HepG2 (cell line): ENCODE measurements at regions not wholly inside any gene's neighbourhood (a gene's known extent, or its start where the extent isn't known, plus 50 kb on each side); places are given as distances from the start of the nearest gene placed in this dataset.
A peak's percentile ranks its signal among the peaks of the same experiment; 100 is the strongest.

Experiments
- ATAC-seq: fragments of 200-7000 bp; cut with Tn5 transposase; 3 replicates; pipeline ENCODE4 v1.9.1; 2020; ENCODE audit warnings: mild to moderate bottlenecking, moderate library complexity
- BruUV-seq: library from RNA; stranded (reverse); fragments of 400-500 nt; replicated peaks from 2 replicates; lab custom pipeline; 2021; lab: Mats Ljungman, UMichigan
- CTCF ChIA-PET: fragments of 300-600 bp; formaldehyde crosslinking; extraction: SDS; loops from one replicate; lab custom pipeline; 2021; ENCODE audit warnings: low total read pairs, inconsistent platforms, low intra/inter-chr PET ratio; lab: Yijun Ruan, JAX
- POLR2A ChIA-PET: fragments of 350-600 bp; sonication (Branson Sonifier 250); formaldehyde crosslinking; loops from one replicate; lab custom pipeline; 2020; ENCODE audit warnings: antibody characterized with exemption, inconsistent platforms; lab: Yijun Ruan, JAX
- DNase-seq: peaks from one replicate; pipeline ENCODE4 v3.0.0-alpha.2; 2015; ENCODE audit warnings: low spot score
- FAIRE-seq: peaks from 3 replicates; lab custom pipeline; 2011; peaks lifted over from hg19 to GRCh38; lab: Jason Lieb, UNC
- H2AFZ ChIP-seq: one replicate; pipeline ENCODE4 v1.6.1; 2011; ENCODE audit warnings: low read length, inconsistent platforms
- H3K27ac ChIP-seq: fragments of 300-600 bp; 3 replicates; pipeline ENCODE4 v1.8.0; 2011; ENCODE audit warnings: mixed run types, mild to moderate bottlenecking, mixed read lengths, low read length, inconsistent platforms; ENCODE audit not compliant: insufficient read depth; ENCODE audit errors: extremely low read length
- H3K27me3 ChIP-seq, 2 experiments: fragments of 200-600 bp in 1 of 2; 2 replicates in 1 of 2; 3 replicates in 1 of 2; pipeline versions ENCODE4 v1.6.0 to v1.8.0; 2011; ENCODE audit warnings: low read length in 2 of 2, mild to moderate bottlenecking in 2 of 2, moderate library complexity in 2 of 2, inconsistent platforms in 1 of 2; ENCODE audit not compliant: insufficient read depth in 2 of 2, control insufficient read depth in 1 of 2
- H3K36me3 ChIP-seq, 2 experiments: fragments of 200-600 bp in 1 of 2; replicated peaks in 1 of 2; 2 replicates in 1 of 2; 3 replicates in 1 of 2; pipeline versions ENCODE4 v1.5.1 to v1.8.0; 2011; ENCODE audit warnings: low read length in 2 of 2, inconsistent platforms in 1 of 2; ENCODE audit not compliant: insufficient read depth in 2 of 2, control insufficient read depth in 1 of 2
- H3K4me1 ChIP-seq: 2 replicates; pipeline ENCODE4 v1.5.1; 2012; ENCODE audit warnings: low read length, inconsistent platforms; ENCODE audit not compliant: insufficient read depth
- H3K4me2 ChIP-seq: 2 replicates; pipeline ENCODE4 v1.6.0; 2011; ENCODE audit warnings: low read depth, low read length, inconsistent platforms
- H3K4me3 ChIP-seq, 3 experiments: fragments of 200-600 bp in 1 of 3; sonication (generic), shearing (Covaris generic) in 1 of 3; replicated peaks in 1 of 3; 2 replicates each; pipeline ENCODE4 v1.5.1; 2011 to 2016; ENCODE audit warnings: low read length in 3 of 3, inconsistent platforms in 2 of 3, low read depth in 2 of 3, mild to moderate bottlenecking in 2 of 3, control low read depth in 1 of 3, mixed read lengths in 1 of 3; ENCODE audit not compliant: insufficient read depth in 1 of 3
- H3K79me2 ChIP-seq: one replicate; pipeline ENCODE4 v1.6.1; 2011; ENCODE audit warnings: low read length, inconsistent platforms; ENCODE audit not compliant: insufficient read depth
- H3K9ac ChIP-seq: 2 replicates; pipeline ENCODE4 v1.6.0; 2011; ENCODE audit warnings: mild to moderate bottlenecking, low read depth, low read length, inconsistent platforms; ENCODE audit not compliant: insufficient read depth
- H3K9me3 ChIP-seq: 2 replicates; pipeline ENCODE4 v1.5.1; 2012; ENCODE audit warnings: mild to moderate bottlenecking, low read length
- H4K20me1 ChIP-seq: 2 replicates; pipeline ENCODE4 v1.6.0; 2011; ENCODE audit warnings: inconsistent platforms, mild to moderate bottlenecking, low read length, moderate library complexity; ENCODE audit not compliant: insufficient read depth
- CBX1 ChIP-seq: IDR thresholded peaks from one replicate; pipeline ENCODE4 v1.6.1; 2016; ENCODE audit warnings: antibody characterized with exemption, low read depth
- FUBP1 ChIP-seq: sonication (generic); formaldehyde crosslinking; IDR thresholded peaks from 2 replicates; pipeline ENCODE4 v1.5.1; 2020; ENCODE audit warnings: missing genetic modification reagents, mild to moderate bottlenecking, borderline replicate concordance
- HDAC2 ChIP-seq: sonication (generic); formaldehyde crosslinking; IDR thresholded peaks from 2 replicates; pipeline ENCODE4 v1.4.0; 2020; ENCODE audit warnings: missing genetic modification reagents
- HMG20B ChIP-seq: conservative IDR thresholded peaks from 2 replicates; pipeline ENCODE4 v1.6.1; 2016; ENCODE audit warnings: missing genetic modification reagents, missing compliant biosample characterization
- HNF4A ChIP-seq: sonication (generic); formaldehyde crosslinking; IDR thresholded peaks from 2 replicates; pipeline ENCODE4 v1.4.0; 2020; ENCODE audit warnings: missing genetic modification reagents
- HNRNPL ChIP-seq: fragments of 200-400 bp; formaldehyde crosslinking; IDR thresholded peaks from 2 replicates; pipeline ENCODE4 v1.6.1; 2017; ENCODE audit warnings: mild to moderate bottlenecking, low read depth, low read length
- MLXIP ChIP-seq: sonication (generic); formaldehyde crosslinking; IDR thresholded peaks from 2 replicates; pipeline ENCODE4 v1.9.0; 2021; ENCODE audit warnings: missing genetic modification reagents, borderline replicate concordance
- NCOA5 ChIP-seq: sonication (generic); formaldehyde crosslinking; IDR thresholded peaks from 2 replicates; pipeline ENCODE4 v1.4.0; 2020; ENCODE audit warnings: missing genetic modification reagents
- NR1H2 ChIP-seq: sonication (generic); formaldehyde crosslinking; IDR thresholded peaks from 2 replicates; pipeline ENCODE4 v1.8.1; 2022; ENCODE audit warnings: low read depth, missing genetic modification reagents, borderline replicate concordance
- PPARG ChIP-seq: conservative IDR thresholded peaks from 2 replicates; pipeline ENCODE4 v1.6.1; 2016; ENCODE audit warnings: missing biosample characterization, missing genetic modification reagents
- ZFX ChIP-seq: sonication (generic); formaldehyde crosslinking; IDR thresholded peaks from 2 replicates; pipeline ENCODE4 v1.4.0; 2020; ENCODE audit warnings: mild to moderate bottlenecking, low read depth, missing genetic modification reagents, moderate library complexity
- ZIK1 ChIP-seq: sonication (generic); formaldehyde crosslinking; IDR thresholded peaks from 2 replicates; pipeline ENCODE4 v1.5.0; 2020; ENCODE audit warnings: mild to moderate bottlenecking, low read depth, missing genetic modification reagents, borderline replicate concordance
- ZNF337 ChIP-seq: sonication (generic); formaldehyde crosslinking; IDR thresholded peaks from 2 replicates; pipeline ENCODE4 v1.5.1; 2020; ENCODE audit warnings: missing genetic modification reagents, low read depth, mild to moderate bottlenecking, borderline replicate concordance
- ZNF430 ChIP-seq: sonication (generic); formaldehyde crosslinking; IDR thresholded peaks from 2 replicates; pipeline ENCODE4 v1.9.0; 2021; ENCODE audit warnings: mild to moderate bottlenecking, missing genetic modification reagents
- ZNF609 ChIP-seq: sonication (generic); formaldehyde crosslinking; IDR thresholded peaks from 2 replicates; pipeline ENCODE4 v1.4.0; 2020; ENCODE audit warnings: mild to moderate bottlenecking, missing genetic modification reagents, borderline replicate concordance
- ZNF777 ChIP-seq: sonication (generic); formaldehyde crosslinking; IDR thresholded peaks from 2 replicates; pipeline ENCODE4 v1.4.0; 2020; ENCODE audit warnings: missing genetic modification reagents
- ZSCAN29 ChIP-seq: sonication (generic); formaldehyde crosslinking; conservative IDR thresholded peaks from 2 replicates; pipeline ENCODE4 v1.4.0; 2020; ENCODE audit warnings: mild to moderate bottlenecking, missing genetic modification reagents
- WGBS: methylation state at CpG from one replicate; pipeline ENCODE4 v1.1.6; 2017; ENCODE audit warnings: low lambda C conversion rate; 5-methylcytosine and 5-hydroxymethylcytosine counted together
- in situ Hi-C: cut with HindIII; loops from 2 replicates; pipeline ENCODE4 v1.10.0; 2017; ENCODE audit warnings: low pct_unique_long_range_greater_than_20kb; ENCODE audit not compliant: extremely low pct_ligation_motif_present
- intact Hi-C: fragments of 100-400 bp; cut with micrococcal nuclease; formaldehyde crosslinking; loops from one replicate; pipeline ENCODE4 v1.10.0; 2022; ENCODE audit not compliant: unreplicated experiment

- POLR2A ChIA-PET: interaction anchor here (0.6 kb wide), 1 partner anchor 584 kb away, joined by 3 read pairs; no protein-coding TSS in a partner anchor
- no TSS peak for BruUV-seq
- TF ChIP-seq ZFX (CRISPR knock-in tag) (no peak), HNF4A (no peak), FUBP1 (CRISPR knock-in tag) (no peak), NR1H2 (CRISPR knock-in tag) (no peak), ZNF337 (CRISPR knock-in tag) (no peak), ZNF609 (CRISPR knock-in tag) (no peak), HNRNPL (no peak), ZIK1 (CRISPR knock-in tag) (no peak), MLXIP (no peak), ZSCAN29 (CRISPR knock-in tag) (no peak), PPARG (CRISPR knock-in tag) (no peak), CBX1 (no peak), HDAC2 (CRISPR knock-in tag) (no peak), HMG20B (no peak), NCOA5 (CRISPR knock-in tag) (no peak), ZNF777 (CRISPR knock-in tag) (no peak), ZNF430 (CRISPR knock-in tag) (no peak)
Observed at GRCh38 chr6:41997456-41997855, 52.9 kb upstream of the TAF8 start.

More at GRCh38 chr6:41997456-41997855, 52.9 kb upstream of the TAF8 start:
- 40% methylated on average over 2 of the region's 2 CpGs for WGBS
- H3K36me3 ChIP-seq: no peaks in the 10 kb centered on the region
- H3K9me3 ChIP-seq: no peaks in the 10 kb centered on the region
- no peak overlapping the region for H3K4me3 ChIP-seq
- no peak overlapping the region for H3K27ac ChIP-seq
- H3K4me1 ChIP-seq: peaks cover 12% of the 10 kb centered on the region
- H3K4me2 ChIP-seq: peak overlapping the region; percentile 8; the same call in 1 of the 2 replicates
- CTCF ChIA-PET: no interaction called here
- H3K27me3 ChIP-seq: no peaks in the 10 kb centered on the region
- no peak for FAIRE-seq
- intact Hi-C loops (no loop called here), in situ Hi-C loops (no loop called here)
- no peaks in the 10 kb centered on the region for H3K79me2 ChIP-seq
- H3K9ac ChIP-seq: no peak overlapping the region
- H2AFZ ChIP-seq: no peak overlapping the region
- ATAC-seq: no peak
- no peaks in the 10 kb centered on the region for H4K20me1 ChIP-seq
- no peak for DNase-seq
